ENCODE measurements at regions not wholly inside any gene's neighbourhood (a gene's known extent, or its start where the extent isn't known, plus 50 kb on each side); places are given as distances from the start of the nearest gene placed in this dataset.

DNA sequence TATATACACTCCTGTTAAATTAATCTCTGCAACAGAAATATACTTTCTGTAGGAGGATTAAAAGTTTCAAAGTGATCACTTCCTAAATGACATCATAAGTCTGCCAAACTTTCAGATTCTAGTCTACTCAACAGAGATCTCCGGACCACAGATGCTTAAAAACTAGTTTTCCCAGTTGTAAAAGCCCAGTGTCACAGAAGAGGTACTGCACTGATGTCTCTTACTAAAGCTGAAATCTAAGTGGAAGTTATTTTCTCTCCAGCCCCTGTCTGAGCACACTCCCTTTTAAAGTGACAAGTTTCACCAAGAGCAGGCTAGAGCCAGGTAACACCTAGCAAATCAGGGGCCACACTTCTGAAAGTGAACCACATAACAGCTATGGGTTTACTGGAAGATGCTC, 71.6 kb upstream of the DST start:
- H3K9me3 ChIP-seq (ENCODE audit: control insufficient read depth in 2 of 3, insufficient read depth in 1 of 3, low read length in 3 of 3), result no peaks in the 10 kb centered on the region
- H3K27ac ChIP-seq (ENCODE audit: low read depth in 2 of 2, low read length in 2 of 2), result no peak overlapping the region
- TF ChIP-seq, protein P1, sequence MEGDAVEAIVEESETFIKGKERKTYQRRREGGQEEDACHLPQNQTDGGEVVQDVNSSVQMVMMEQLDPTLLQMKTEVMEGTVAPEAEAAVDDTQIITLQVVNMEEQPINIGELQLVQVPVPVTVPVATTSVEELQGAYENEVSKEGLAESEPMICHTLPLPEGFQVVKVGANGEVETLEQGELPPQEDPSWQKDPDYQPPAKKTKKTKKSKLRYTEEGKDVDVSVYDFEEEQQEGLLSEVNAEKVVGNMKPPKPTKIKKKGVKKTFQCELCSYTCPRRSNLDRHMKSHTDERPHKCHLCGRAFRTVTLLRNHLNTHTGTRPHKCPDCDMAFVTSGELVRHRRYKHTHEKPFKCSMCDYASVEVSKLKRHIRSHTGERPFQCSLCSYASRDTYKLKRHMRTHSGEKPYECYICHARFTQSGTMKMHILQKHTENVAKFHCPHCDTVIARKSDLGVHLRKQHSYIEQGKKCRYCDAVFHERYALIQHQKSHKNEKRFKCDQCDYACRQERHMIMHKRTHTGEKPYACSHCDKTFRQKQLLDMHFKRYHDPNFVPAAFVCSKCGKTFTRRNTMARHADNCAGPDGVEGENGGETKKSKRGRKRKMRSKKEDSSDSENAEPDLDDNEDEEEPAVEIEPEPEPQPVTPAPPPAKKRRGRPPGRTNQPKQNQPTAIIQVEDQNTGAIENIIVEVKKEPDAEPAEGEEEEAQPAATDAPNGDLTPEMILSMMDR (IDR thresholded peaks at IDR 0.05; ENCODE audit: borderline replicate concordance, extremely low read depth, insufficient read depth), result no peak
- FAIRE-seq (no peak), DNase-seq (no peak)
- intact Hi-C loops (cut with DNase I), result no loop called here
- no peaks in the 10 kb centered on the region for H3K36me3 ChIP-seq (ENCODE audit: control insufficient read depth in 2 of 3, insufficient read depth in 3 of 3, low read length in 3 of 3)
- H3K9ac ChIP-seq (ENCODE audit: low read length in 3 of 3), result no peak overlapping the region
- H3K27me3 ChIP-seq (ENCODE audit: control insufficient read depth, insufficient read depth, low read length), result no peaks in the 10 kb centered on the region
- H3K4me1 ChIP-seq (ENCODE audit: control insufficient read depth in 2 of 3, insufficient read depth in 2 of 3, low read depth in 1 of 3, low read length in 3 of 3), result peaks cover 0 to 4% (median 0%) of the 10 kb centered on the region in 3 donors
- no peak overlapping the region for H3K4me3 ChIP-seq (ENCODE audit: low read length in 3 of 3)

DNA sequence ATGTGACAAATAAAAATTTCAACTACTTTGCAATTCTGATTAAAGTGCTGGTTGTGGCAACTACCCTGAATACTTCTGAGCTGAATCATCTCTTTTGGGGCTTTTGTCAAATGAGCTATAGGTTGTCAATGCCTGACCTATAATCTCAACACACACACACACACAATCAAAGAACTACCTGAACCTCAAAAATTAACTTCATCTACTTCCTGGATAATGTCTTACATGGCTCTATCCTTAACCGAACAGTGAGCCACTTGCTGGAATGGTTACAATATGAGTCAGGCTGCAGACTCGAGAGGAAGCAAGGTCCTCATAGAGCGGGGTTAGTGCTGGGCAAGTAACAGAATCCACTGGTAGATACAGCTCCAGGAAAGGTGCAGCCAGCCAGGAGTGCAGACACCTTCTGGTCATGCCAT, 70.6 kb upstream of the DST start:
- Histone ChIP-seq H3K9me3 (ENCODE audit: control insufficient read depth in 2 of 3, insufficient read depth in 1 of 3, low read length in 3 of 3) (no peaks in the 10 kb centered on the region), H3K9ac (ENCODE audit: low read length in 3 of 3) (no peak overlapping the region), H3K4me1 (ENCODE audit: control insufficient read depth in 2 of 3, insufficient read depth in 2 of 3, low read depth in 1 of 3, low read length in 3 of 3) (peaks cover 0 to 4% (median 0%) of the 10 kb centered on the region in 3 donors), H3K27me3 (ENCODE audit: control insufficient read depth, insufficient read depth, low read length) (no peaks in the 10 kb centered on the region), H3K36me3 (ENCODE audit: control insufficient read depth in 2 of 3, insufficient read depth in 3 of 3, low read length in 3 of 3) (no peaks in the 10 kb centered on the region), H3K4me3 (ENCODE audit: low read length in 3 of 3) (no peak overlapping the region), H3K27ac (ENCODE audit: low read depth in 2 of 2, low read length in 2 of 2) (no peak overlapping the region)
- TF ChIP-seq, protein P1 (IDR thresholded peaks at IDR 0.05; ENCODE audit: borderline replicate concordance, extremely low read depth, insufficient read depth), result no peak
- intact Hi-C loops (cut with DNase I), result no loop called here
- FAIRE-seq (no peak), DNase-seq (no peak)

DNA sequence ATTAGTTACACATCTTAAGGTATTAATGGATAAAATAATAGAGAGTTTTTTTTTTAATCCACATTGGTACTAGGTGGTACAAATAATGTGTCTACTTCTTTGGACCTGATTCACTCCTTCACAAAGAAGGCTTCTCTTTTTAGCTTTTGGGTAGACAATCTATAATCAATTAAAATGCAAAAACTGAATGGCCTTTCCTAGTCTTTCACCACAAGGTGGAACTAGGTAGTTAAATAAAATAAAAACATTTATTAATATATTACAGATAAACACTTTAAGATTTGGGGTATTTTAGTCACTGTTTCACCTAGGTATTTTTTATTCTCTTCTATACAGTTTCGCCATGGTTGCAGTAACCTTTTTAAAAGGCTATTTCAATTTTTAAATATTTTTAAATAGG, 68.3 kb upstream of the DST start:
- no peak overlapping the region for H3K27ac ChIP-seq (ENCODE audit: low read depth in 2 of 2, low read length in 2 of 2)
- peaks cover 0 to 4% (median 0%) of the 10 kb centered on the region in 3 donors for H3K4me1 ChIP-seq (ENCODE audit: control insufficient read depth in 2 of 3, insufficient read depth in 2 of 3, low read depth in 1 of 3, low read length in 3 of 3)
- H3K36me3 ChIP-seq (ENCODE audit: control insufficient read depth in 2 of 3, insufficient read depth in 3 of 3, low read length in 3 of 3), result no peaks in the 10 kb centered on the region
- FAIRE-seq, result no peak
- no peaks in the 10 kb centered on the region for H3K27me3 ChIP-seq (ENCODE audit: control insufficient read depth, insufficient read depth, low read length)
- no peaks in the 10 kb centered on the region for H3K9me3 ChIP-seq (ENCODE audit: control insufficient read depth in 2 of 3, insufficient read depth in 1 of 3, low read length in 3 of 3)
- TF ChIP-seq, protein P1 (IDR thresholded peaks at IDR 0.05; ENCODE audit: borderline replicate concordance, extremely low read depth, insufficient read depth), result no peak
- no peak for DNase-seq
- H3K9ac ChIP-seq (ENCODE audit: low read length in 3 of 3), result no peak overlapping the region
- no peak overlapping the region for H3K4me3 ChIP-seq (ENCODE audit: low read length in 3 of 3)
- intact Hi-C loops (cut with DNase I), result no loop called here

DNA sequence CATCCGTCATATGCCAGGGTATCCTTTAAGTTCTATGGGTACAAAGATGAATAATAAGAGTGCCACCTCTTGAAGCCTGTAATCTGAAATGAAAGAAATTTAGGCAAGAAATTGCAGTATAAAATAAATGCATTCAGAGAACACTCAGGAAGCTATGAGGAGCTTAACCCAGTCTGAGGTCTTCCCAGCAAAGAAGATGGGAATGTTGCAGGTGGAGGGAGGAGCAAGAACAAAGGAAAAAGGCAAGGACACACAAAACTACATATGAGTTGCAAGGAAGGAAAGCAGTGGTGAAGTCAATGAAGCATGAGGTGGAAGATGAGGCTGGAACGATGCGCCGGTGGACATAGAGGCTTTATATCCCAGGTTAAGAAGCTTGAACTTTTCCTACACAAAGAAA, 67.0 kb upstream of the DST start:
- Histone ChIP-seq H3K9ac (ENCODE audit: low read length in 3 of 3) (no peak overlapping the region), H3K4me1 (ENCODE audit: control insufficient read depth in 2 of 3, insufficient read depth in 2 of 3, low read depth in 1 of 3, low read length in 3 of 3) (peaks cover 0 to 3% (median 0%) of the 10 kb centered on the region in 3 donors), H3K27ac (ENCODE audit: low read depth in 2 of 2, low read length in 2 of 2) (no peak overlapping the region), H3K36me3 (ENCODE audit: control insufficient read depth in 2 of 3, insufficient read depth in 3 of 3, low read length in 3 of 3) (no peaks in the 10 kb centered on the region), H3K9me3 (ENCODE audit: control insufficient read depth in 2 of 3, insufficient read depth in 1 of 3, low read length in 3 of 3) (no peaks in the 10 kb centered on the region), H3K4me3 (ENCODE audit: low read length in 3 of 3) (no peak overlapping the region), H3K27me3 (ENCODE audit: control insufficient read depth, insufficient read depth, low read length) (no peaks in the 10 kb centered on the region)
- intact Hi-C loops (cut with DNase I), result loop anchor here (10.0 kb wide), 1 partner anchor 135 kb away; no protein-coding TSS in a partner anchor
- no peak for DNase-seq
- TF ChIP-seq, protein P1 (IDR thresholded peaks at IDR 0.05; ENCODE audit: borderline replicate concordance, extremely low read depth, insufficient read depth), result no peak
- no peak for FAIRE-seq

Measured in kidney (tissue), 13 donors.